ENCODE measurements at regions not wholly inside any gene's neighbourhood (a gene's known extent, or its start where the extent isn't known, plus 50 kb on each side); places are given as distances from the start of the nearest gene placed in this dataset.

DNA sequence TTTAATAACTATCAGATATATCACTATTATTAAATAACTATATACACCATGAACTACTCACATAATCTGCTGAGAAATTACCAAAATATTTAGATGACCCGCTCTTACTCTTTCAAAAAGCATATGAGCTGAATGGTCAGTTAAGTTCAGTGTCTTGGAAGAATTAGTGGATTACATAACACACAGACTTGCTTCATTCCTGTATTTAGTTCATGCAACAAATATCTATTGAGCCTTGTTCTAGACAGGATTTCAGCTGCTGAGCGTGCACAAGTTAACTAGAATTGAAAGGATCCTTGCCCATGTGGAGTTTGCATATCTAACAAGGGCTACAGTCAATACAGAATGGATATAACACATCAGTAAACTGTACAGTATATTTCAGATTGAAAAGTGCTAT lies 566.2 kb downstream of the CBLN4 start:
- H3K27ac Mint-ChIP-seq = no peak overlapping the region
- H3K4ac ChIP-seq (ENCODE audit: low read depth, low read length) = no peak overlapping the region
- no peak overlapping the region for H3K9ac ChIP-seq (ENCODE audit: extremely low read depth, insufficient read length, low read length)
- no peak overlapping the region for H2BK15ac ChIP-seq (ENCODE audit: low read depth, low read length)
- peaks cover 5 to 8% of the 10 kb centered on the region in 2 experiments for H3K4me1 Mint-ChIP-seq
- H3K36me3 Mint-ChIP-seq (ENCODE audit: insufficient read depth in 1 of 3, low read depth in 3 of 3) = no peaks in the 10 kb centered on the region
- no peak overlapping the region for H2BK12ac ChIP-seq (ENCODE audit: insufficient read length, low read depth, low read length)
- no peaks in the 10 kb centered on the region for H3K27me3 Mint-ChIP-seq (ENCODE audit: low read depth)
- H3K23me2 ChIP-seq (ENCODE audit: insufficient read length, low read depth, low read length, poor library complexity, severe bottlenecking) = no peaks in the 10 kb centered on the region
- no peak overlapping the region for H3K14ac ChIP-seq (ENCODE audit: insufficient read depth, low read length)
- no peak overlapping the region for H3K4me3 Mint-ChIP-seq
- no peak overlapping the region for H3K23ac ChIP-seq (ENCODE audit: insufficient read length, low read depth, low read length)
- no peak overlapping the region for H4K5ac ChIP-seq (ENCODE audit: insufficient read length, low read depth, low read length)
- H2AFZ ChIP-seq (ENCODE audit: low read length) = no peak overlapping the region
- H3K56ac ChIP-seq (ENCODE audit: insufficient read length, low read depth, low read length) = no peak overlapping the region
- no peak overlapping the region for H3K18ac ChIP-seq (ENCODE audit: insufficient read length, low read depth, low read length)
- H3K9me3 ChIP-seq (ENCODE audit: control insufficient read depth, low read depth, low read length) = no peaks in the 10 kb centered on the region
- no peaks in the 10 kb centered on the region for H4K20me1 ChIP-seq (ENCODE audit: control insufficient read depth, insufficient read depth, insufficient read length)
- no peak overlapping the region for H2AK5ac ChIP-seq (ENCODE audit: insufficient read length, low read length)
- no peaks in the 10 kb centered on the region for H3K27me3 ChIP-seq (ENCODE audit: insufficient read depth, low read length)
- no peak for DNase-seq
- H3K4me2 ChIP-seq (ENCODE audit: insufficient read depth, insufficient read length, low read length) = no peak overlapping the region
- TF ChIP-seq, protein P1, sequence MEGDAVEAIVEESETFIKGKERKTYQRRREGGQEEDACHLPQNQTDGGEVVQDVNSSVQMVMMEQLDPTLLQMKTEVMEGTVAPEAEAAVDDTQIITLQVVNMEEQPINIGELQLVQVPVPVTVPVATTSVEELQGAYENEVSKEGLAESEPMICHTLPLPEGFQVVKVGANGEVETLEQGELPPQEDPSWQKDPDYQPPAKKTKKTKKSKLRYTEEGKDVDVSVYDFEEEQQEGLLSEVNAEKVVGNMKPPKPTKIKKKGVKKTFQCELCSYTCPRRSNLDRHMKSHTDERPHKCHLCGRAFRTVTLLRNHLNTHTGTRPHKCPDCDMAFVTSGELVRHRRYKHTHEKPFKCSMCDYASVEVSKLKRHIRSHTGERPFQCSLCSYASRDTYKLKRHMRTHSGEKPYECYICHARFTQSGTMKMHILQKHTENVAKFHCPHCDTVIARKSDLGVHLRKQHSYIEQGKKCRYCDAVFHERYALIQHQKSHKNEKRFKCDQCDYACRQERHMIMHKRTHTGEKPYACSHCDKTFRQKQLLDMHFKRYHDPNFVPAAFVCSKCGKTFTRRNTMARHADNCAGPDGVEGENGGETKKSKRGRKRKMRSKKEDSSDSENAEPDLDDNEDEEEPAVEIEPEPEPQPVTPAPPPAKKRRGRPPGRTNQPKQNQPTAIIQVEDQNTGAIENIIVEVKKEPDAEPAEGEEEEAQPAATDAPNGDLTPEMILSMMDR (conservative IDR thresholded peaks at IDR 0.05) = no peak
- no peaks in the 10 kb centered on the region for H3K4me1 ChIP-seq (ENCODE audit: insufficient read depth, low read length)
- no peak overlapping the region for H4K8ac ChIP-seq (replicated peaks; ENCODE audit: insufficient read length, low read depth, low read length)
- no peak overlapping the region for H3T11ph ChIP-seq (ENCODE audit: low read length)
- no peak overlapping the region for H2BK5ac ChIP-seq (ENCODE audit: insufficient read length, low read length)
- no peaks in the 10 kb centered on the region for H3K79me2 ChIP-seq (ENCODE audit: insufficient read depth, low read length)
- H3K9me3 Mint-ChIP-seq = no peaks in the 10 kb centered on the region
- no peak overlapping the region for H4K91ac ChIP-seq (ENCODE audit: insufficient read length, low read depth, low read length)
- H3K79me1 ChIP-seq (ENCODE audit: insufficient read depth, low read depth, low read length, poor library complexity, severe bottlenecking) = no peaks in the 10 kb centered on the region
- H2BK120ac ChIP-seq (ENCODE audit: low read depth, low read length, poor library complexity, severe bottlenecking) = no peak overlapping the region
- no peak overlapping the region for H2BK20ac ChIP-seq (ENCODE audit: low read depth, low read length, poor library complexity, severe bottlenecking)
- WGBS (ENCODE audit: extremely low coverage, insufficient read length, low lambda C conversion rate) = no CpG with 5 or more reads among the region's 2 CpGs
- H3K27ac ChIP-seq (ENCODE audit: insufficient read length, low read depth, low read length) = no peak overlapping the region

All from H9 (cell line).